C4-2B (cell line): ENCODE measurements at regions not wholly inside any gene's neighbourhood (a gene's known extent, or its start where the extent isn't known, plus 50 kb on each side); places are given as distances from the start of the nearest gene placed in this dataset.

Experiments used
- CTCF ChIP-seq: fragments of 450-650 bp; conservative IDR thresholded peaks from 2 replicates; pipeline ENCODE4 v1.5.1; 2017; ENCODE audit warnings: mild to moderate bottlenecking
- ZFX ChIP-seq: fragments of 450-650 bp; IDR thresholded peaks from 2 replicates; pipeline ENCODE4 v1.6.1; 2017

- TF ChIP-seq CTCF (no peak), ZFX (no peak)
Observed at GRCh38 chr11:98289617-98290263, 731.0 kb upstream of the CNTN5 start.
